ENCODE measurements at regions not wholly inside any gene's neighbourhood (a gene's known extent, or its start where the extent isn't known, plus 50 kb on each side); places are given as distances from the start of the nearest gene placed in this dataset.

- H3K9me3 ChIP-seq = no peaks in the 10 kb centered on the region
- TF ChIP-seq POLR2A (IDR thresholded peaks at IDR 0.05) = no peak
- no peak for TF ChIP-seq EP300 (IDR thresholded peaks at IDR 0.05)
- no peak for TF ChIP-seq CTCF (IDR thresholded peaks at IDR 0.05)
- no peak overlapping the region for H3K4me3 ChIP-seq
- peaks cover 5% of the 10 kb centered on the region for H3K4me1 ChIP-seq (ENCODE audit: insufficient read depth)
- no peak overlapping the region for H3K27ac ChIP-seq
- no peak for DNase-seq
- no peaks in the 10 kb centered on the region for H3K36me3 ChIP-seq
- WGBS, 3 donors = 87 to 100% (median 88%) methylated on average over 3 of the region's 3 CpGs
- no peaks in the 10 kb centered on the region for H3K27me3 ChIP-seq
- intact Hi-C loops (cut with DNase I) = loop anchor here in 2 of 4 donors (10.0 kb wide), 2 partner anchors 126 to 214 kb away; no protein-coding TSS in a partner anchor
These were observed 77.4 kb downstream of the CTAGE1 start for GRCh38 chr18:22340331-22340730.

- intact Hi-C loops (cut with DNase I) = loop anchor here in 2 of 4 donors (10.0 kb wide), 2 partner anchors 125 to 215 kb away; no protein-coding TSS in a partner anchor
- TF ChIP-seq EP300 (IDR thresholded peaks at IDR 0.05) (no peak), CTCF (IDR thresholded peaks at IDR 0.05) (no peak), POLR2A (IDR thresholded peaks at IDR 0.05) (no peak)
- H3K27ac ChIP-seq = no peak overlapping the region
- no peak for DNase-seq
- no peaks in the 10 kb centered on the region for H3K27me3 ChIP-seq
- WGBS, 3 donors = 63 to 78% (median 71%) methylated on average over 4 of the region's 4 CpGs
- H3K36me3 ChIP-seq = no peaks in the 10 kb centered on the region
- H3K4me1 ChIP-seq (ENCODE audit: insufficient read depth) = peaks cover 4% of the 10 kb centered on the region
- no peaks in the 10 kb centered on the region for H3K9me3 ChIP-seq
- no peak overlapping the region for H3K4me3 ChIP-seq
These were observed 77.8 kb downstream of the CTAGE1 start for GRCh38 chr18:22339913-22340312.

- no peak for TF ChIP-seq POLR2A (IDR thresholded peaks at IDR 0.05)
- TF ChIP-seq CTCF (IDR thresholded peaks at IDR 0.05) = no peak
- no peak for TF ChIP-seq EP300 (IDR thresholded peaks at IDR 0.05)
- no peak overlapping the region for H3K27ac ChIP-seq
- H3K36me3 ChIP-seq = no peaks in the 10 kb centered on the region
- no peaks in the 10 kb centered on the region for H3K9me3 ChIP-seq
- no peaks in the 10 kb centered on the region for H3K27me3 ChIP-seq
- intact Hi-C loops (cut with DNase I) = no loop called here
- peaks cover 4% of the 10 kb centered on the region for H3K4me1 ChIP-seq (ENCODE audit: insufficient read depth)
- no peak overlapping the region for H3K4me3 ChIP-seq
- DNase-seq = no peak
These were observed 79.9 kb downstream of the CTAGE1 start for GRCh38 chr18:22337833-22338232.

- no peak for TF ChIP-seq CTCF (IDR thresholded peaks at IDR 0.05)
- TF ChIP-seq EP300 (IDR thresholded peaks at IDR 0.05) = no peak
- no peak for TF ChIP-seq POLR2A (IDR thresholded peaks at IDR 0.05)
- Histone ChIP-seq H3K4me1 (ENCODE audit: insufficient read depth) (peaks cover 4% of the 10 kb centered on the region), H3K27ac (no peak overlapping the region), H3K9me3 (no peaks in the 10 kb centered on the region), H3K36me3 (no peaks in the 10 kb centered on the region), H3K27me3 (no peaks in the 10 kb centered on the region), H3K4me3 (no peak overlapping the region)
- intact Hi-C loops (cut with DNase I) = no loop called here
- DNase-seq = no peak
- WGBS, 3 donors = 45 to 60% (median 49%) methylated on average over 3 of the region's 3 CpGs
These were observed 80.4 kb downstream of the CTAGE1 start for GRCh38 chr18:22337306-22337705.

Data from ovary (tissue), 7 donors.